ENCODE measurements at regions not wholly inside any gene's neighbourhood (a gene's known extent, or its start where the extent isn't known, plus 50 kb on each side); places are given as distances from the start of the nearest gene placed in this dataset.

GRCh38 chr1:30183006-30183405, 540.4 kb downstream of the MATN1 start:
- Histone ChIP-seq H3K27ac (ENCODE audit: low read depth in 2 of 2, low read length in 1 of 2) (no peak overlapping the region), H3K9me3 (ENCODE audit: control insufficient read depth in 2 of 2, insufficient read depth in 1 of 2, low read depth in 1 of 2, low read length in 1 of 2) (peaks cover 0 to 3% of the 10 kb centered on the region in 2 donors), H3K27me3 (ENCODE audit: control insufficient read depth in 1 of 2, insufficient read depth in 2 of 2, low read length in 2 of 2) (peaks cover 0 to 3% of the 10 kb centered on the region in 2 donors), H3K4me3 (ENCODE audit: low read depth in 1 of 2, low read length in 2 of 2) (no peak overlapping the region), H3K4me1 (ENCODE audit: control insufficient read depth in 2 of 2, insufficient read depth in 2 of 2, low read length in 1 of 2) (no peaks in the 10 kb centered on the region), H3K36me3 (ENCODE audit: control insufficient read depth in 2 of 2, insufficient read depth in 2 of 2, low read length in 1 of 2) (no peaks in the 10 kb centered on the region)
- WGBS, 2 donors: 69 to 76% methylated on average over 4 of the region's 4 CpGs

GRCh38 chr1:30179942-30180543, 543.3 kb downstream of the MATN1 start:
- H3K27me3 ChIP-seq (ENCODE audit: control insufficient read depth in 1 of 2, insufficient read depth in 2 of 2, low read length in 2 of 2): peaks cover 0 to 3% of the 10 kb centered on the region in 2 donors
- peaks cover 0 to 3% of the 10 kb centered on the region in 2 donors for H3K9me3 ChIP-seq (ENCODE audit: control insufficient read depth in 2 of 2, insufficient read depth in 1 of 2, low read depth in 1 of 2, low read length in 1 of 2)
- WGBS, 2 donors: 55 to 60% methylated on average over 10 of the region's 10 CpGs
- H3K27ac ChIP-seq (ENCODE audit: low read depth in 2 of 2, low read length in 1 of 2): no peak overlapping the region
- H3K36me3 ChIP-seq (ENCODE audit: control insufficient read depth in 2 of 2, insufficient read depth in 2 of 2, low read length in 1 of 2): no peaks in the 10 kb centered on the region
- no peak overlapping the region for H3K4me3 ChIP-seq (ENCODE audit: low read depth in 1 of 2, low read length in 2 of 2)
- no peaks in the 10 kb centered on the region for H3K4me1 ChIP-seq (ENCODE audit: control insufficient read depth in 2 of 2, insufficient read depth in 2 of 2, low read length in 1 of 2)

DNA sequence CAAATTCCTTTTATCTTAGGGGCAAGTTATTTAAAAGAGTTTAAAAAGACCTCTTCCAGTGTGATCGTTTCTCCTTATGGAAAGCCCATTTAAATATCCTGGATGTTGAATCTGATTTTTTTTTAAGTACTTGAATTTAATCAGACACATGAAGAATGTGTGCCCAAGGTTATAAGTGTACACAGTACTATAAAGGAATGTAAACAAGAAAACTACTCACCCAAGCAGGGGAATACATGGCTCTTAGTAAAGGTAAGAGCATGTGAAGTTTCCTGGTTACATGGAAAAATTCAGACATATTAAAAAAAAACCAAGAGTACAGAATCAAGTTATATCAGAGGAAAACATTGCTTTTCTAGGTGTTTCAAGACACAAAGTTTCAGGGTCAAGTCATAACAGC, 546.9 kb downstream of the MATN1 start:
- Histone ChIP-seq H3K27me3 (ENCODE audit: control insufficient read depth in 1 of 2, insufficient read depth in 2 of 2, low read length in 2 of 2) (peaks cover 0 to 3% of the 10 kb centered on the region in 2 donors), H3K4me3 (ENCODE audit: low read depth in 1 of 2, low read length in 2 of 2) (no peak overlapping the region), H3K36me3 (ENCODE audit: control insufficient read depth in 2 of 2, insufficient read depth in 2 of 2, low read length in 1 of 2) (no peaks in the 10 kb centered on the region), H3K9me3 (ENCODE audit: control insufficient read depth in 2 of 2, insufficient read depth in 1 of 2, low read depth in 1 of 2, low read length in 1 of 2) (peaks cover 0 to 3% of the 10 kb centered on the region in 2 donors), H3K4me1 (ENCODE audit: control insufficient read depth in 2 of 2, insufficient read depth in 2 of 2, low read length in 1 of 2) (no peaks in the 10 kb centered on the region), H3K27ac (ENCODE audit: low read depth in 2 of 2, low read length in 1 of 2) (no peak overlapping the region)
- WGBS, 2 donors: 32 to 54% methylated on average over 1 of the region's 1 CpG

- no peak overlapping the region for H3K4me3 ChIP-seq (ENCODE audit: low read depth in 1 of 2, low read length in 2 of 2)
- H3K27me3 ChIP-seq (ENCODE audit: control insufficient read depth in 1 of 2, insufficient read depth in 2 of 2, low read length in 2 of 2): peaks cover 0 to 3% of the 10 kb centered on the region in 2 donors
- WGBS, 2 donors: 52 to 64% methylated on average over 2 of the region's 2 CpGs
- no peak overlapping the region for H3K27ac ChIP-seq (ENCODE audit: low read depth in 2 of 2, low read length in 1 of 2)
- no peaks in the 10 kb centered on the region for H3K4me1 ChIP-seq (ENCODE audit: control insufficient read depth in 2 of 2, insufficient read depth in 2 of 2, low read length in 1 of 2)
- peaks cover 0 to 3% of the 10 kb centered on the region in 2 donors for H3K9me3 ChIP-seq (ENCODE audit: control insufficient read depth in 2 of 2, insufficient read depth in 1 of 2, low read depth in 1 of 2, low read length in 1 of 2)
- no peaks in the 10 kb centered on the region for H3K36me3 ChIP-seq (ENCODE audit: control insufficient read depth in 2 of 2, insufficient read depth in 2 of 2, low read length in 1 of 2)
Observed at GRCh38 chr1:30174499-30174898, 548.9 kb downstream of the MATN1 start.

GRCh38 chr1:30173560-30173959, 549.8 kb downstream of the MATN1 start:
- Histone ChIP-seq H3K27me3 (ENCODE audit: control insufficient read depth in 1 of 2, insufficient read depth in 2 of 2, low read length in 2 of 2) (no peaks in the 10 kb centered on the region), H3K9me3 (ENCODE audit: control insufficient read depth in 2 of 2, insufficient read depth in 1 of 2, low read depth in 1 of 2, low read length in 1 of 2) (no peaks in the 10 kb centered on the region), H3K4me3 (ENCODE audit: low read depth in 1 of 2, low read length in 2 of 2) (no peak overlapping the region), H3K4me1 (ENCODE audit: control insufficient read depth in 2 of 2, insufficient read depth in 2 of 2, low read length in 1 of 2) (no peaks in the 10 kb centered on the region), H3K36me3 (ENCODE audit: control insufficient read depth in 2 of 2, insufficient read depth in 2 of 2, low read length in 1 of 2) (no peaks in the 10 kb centered on the region), H3K27ac (ENCODE audit: low read depth in 2 of 2, low read length in 1 of 2) (no peak overlapping the region)
- whole genome bisulfite sequencing, 2 donors: 24 to 26% methylated on average over 2 of the region's 2 CpGs

GRCh38 chr1:30172757-30173156, 550.6 kb downstream of the MATN1 start:
- Histone ChIP-seq H3K27ac (ENCODE audit: low read depth in 2 of 2, low read length in 1 of 2) (no peak overlapping the region), H3K4me1 (ENCODE audit: control insufficient read depth in 2 of 2, insufficient read depth in 2 of 2, low read length in 1 of 2) (no peaks in the 10 kb centered on the region), H3K4me3 (ENCODE audit: low read depth in 1 of 2, low read length in 2 of 2) (no peak overlapping the region), H3K9me3 (ENCODE audit: control insufficient read depth in 2 of 2, insufficient read depth in 1 of 2, low read depth in 1 of 2, low read length in 1 of 2) (no peaks in the 10 kb centered on the region), H3K36me3 (ENCODE audit: control insufficient read depth in 2 of 2, insufficient read depth in 2 of 2, low read length in 1 of 2) (no peaks in the 10 kb centered on the region), H3K27me3 (ENCODE audit: control insufficient read depth in 1 of 2, insufficient read depth in 2 of 2, low read length in 2 of 2) (no peaks in the 10 kb centered on the region)
- WGBS, 2 donors: 65 to 86% methylated on average over 2 of the region's 2 CpGs

DNA sequence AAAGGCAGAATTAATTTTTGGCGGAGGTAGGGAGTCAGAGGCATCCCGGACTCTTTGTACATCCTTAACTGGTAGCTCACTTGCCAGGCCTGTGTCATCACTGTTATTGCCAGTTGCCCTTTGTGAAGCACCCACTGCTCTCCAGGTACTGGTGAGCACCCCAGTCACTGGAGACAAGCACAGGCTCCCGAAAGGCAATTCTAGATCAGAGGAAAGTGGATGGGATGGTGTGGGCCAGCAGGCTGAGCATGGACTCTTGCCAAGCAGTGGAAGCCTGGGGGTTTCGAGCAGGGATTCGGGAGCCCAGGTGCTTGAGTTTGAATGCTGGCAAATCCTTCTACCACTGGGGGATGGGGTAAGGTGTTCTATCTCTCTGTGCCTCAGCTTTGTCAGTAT, 551.1 kb downstream of the MATN1 start:
- H3K4me1 ChIP-seq (ENCODE audit: control insufficient read depth in 2 of 2, insufficient read depth in 2 of 2, low read length in 1 of 2): no peaks in the 10 kb centered on the region
- no peaks in the 10 kb centered on the region for H3K9me3 ChIP-seq (ENCODE audit: control insufficient read depth in 2 of 2, insufficient read depth in 1 of 2, low read depth in 1 of 2, low read length in 1 of 2)
- no peak overlapping the region for H3K4me3 ChIP-seq (ENCODE audit: low read depth in 1 of 2, low read length in 2 of 2)
- WGBS, 2 donors: 85 to 87% methylated on average over 5 of the region's 5 CpGs
- no peaks in the 10 kb centered on the region for H3K27me3 ChIP-seq (ENCODE audit: control insufficient read depth in 1 of 2, insufficient read depth in 2 of 2, low read length in 2 of 2)
- no peak overlapping the region for H3K27ac ChIP-seq (ENCODE audit: low read depth in 2 of 2, low read length in 1 of 2)
- H3K36me3 ChIP-seq (ENCODE audit: control insufficient read depth in 2 of 2, insufficient read depth in 2 of 2, low read length in 1 of 2): no peaks in the 10 kb centered on the region

- Histone ChIP-seq H3K36me3 (ENCODE audit: control insufficient read depth in 2 of 2, insufficient read depth in 2 of 2, low read length in 1 of 2) (no peaks in the 10 kb centered on the region), H3K27ac (ENCODE audit: low read depth in 2 of 2, low read length in 1 of 2) (no peak overlapping the region), H3K4me3 (ENCODE audit: low read depth in 1 of 2, low read length in 2 of 2) (no peak overlapping the region), H3K4me1 (ENCODE audit: control insufficient read depth in 2 of 2, insufficient read depth in 2 of 2, low read length in 1 of 2) (no peaks in the 10 kb centered on the region), H3K27me3 (ENCODE audit: control insufficient read depth in 1 of 2, insufficient read depth in 2 of 2, low read length in 2 of 2) (no peaks in the 10 kb centered on the region), H3K9me3 (ENCODE audit: control insufficient read depth in 2 of 2, insufficient read depth in 1 of 2, low read depth in 1 of 2, low read length in 1 of 2) (no peaks in the 10 kb centered on the region)
- WGBS, 2 donors: 77 to 83% methylated on average over 9 of the region's 9 CpGs
Observed at GRCh38 chr1:30171537-30172298, 551.7 kb downstream of the MATN1 start.

GRCh38 chr1:30169269-30169668, 554.1 kb downstream of the MATN1 start:
- H3K4me3 ChIP-seq (ENCODE audit: low read depth in 1 of 2, low read length in 2 of 2): no peak overlapping the region
- no peaks in the 10 kb centered on the region for H3K36me3 ChIP-seq (ENCODE audit: control insufficient read depth in 2 of 2, insufficient read depth in 2 of 2, low read length in 1 of 2)
- H3K4me1 ChIP-seq (ENCODE audit: control insufficient read depth in 2 of 2, insufficient read depth in 2 of 2, low read length in 1 of 2): no peaks in the 10 kb centered on the region
- WGBS, 2 donors: 73 to 78% methylated on average over 4 of the region's 4 CpGs
- H3K27ac ChIP-seq (ENCODE audit: low read depth in 2 of 2, low read length in 1 of 2): no peak overlapping the region
- no peaks in the 10 kb centered on the region for H3K27me3 ChIP-seq (ENCODE audit: control insufficient read depth in 1 of 2, insufficient read depth in 2 of 2, low read length in 2 of 2)
- H3K9me3 ChIP-seq (ENCODE audit: control insufficient read depth in 2 of 2, insufficient read depth in 1 of 2, low read depth in 1 of 2, low read length in 1 of 2): no peaks in the 10 kb centered on the region

GRCh38 chr1:30166174-30166573, 557.2 kb downstream of the MATN1 start:
- Histone ChIP-seq H3K27me3 (ENCODE audit: control insufficient read depth in 1 of 2, insufficient read depth in 2 of 2, low read length in 2 of 2) (no peaks in the 10 kb centered on the region), H3K4me1 (ENCODE audit: control insufficient read depth in 2 of 2, insufficient read depth in 2 of 2, low read length in 1 of 2) (no peaks in the 10 kb centered on the region), H3K9me3 (ENCODE audit: control insufficient read depth in 2 of 2, insufficient read depth in 1 of 2, low read depth in 1 of 2, low read length in 1 of 2) (no peaks in the 10 kb centered on the region), H3K27ac (ENCODE audit: low read depth in 2 of 2, low read length in 1 of 2) (no peak overlapping the region), H3K4me3 (ENCODE audit: low read depth in 1 of 2, low read length in 2 of 2) (no peak overlapping the region), H3K36me3 (ENCODE audit: control insufficient read depth in 2 of 2, insufficient read depth in 2 of 2, low read length in 1 of 2) (no peaks in the 10 kb centered on the region)
- WGBS, 2 donors: 59 to 60% methylated on average over 5 of the region's 5 CpGs

All from esophagus (tissue), 2 donors.